Stimulated activated CD4-positive, alpha-beta T cell treated with anti-CD3 and anti-CD28 coated beads, TNF-alpha, amount 100 ng/mL, for 48 hours (primary cell): ENCODE measurements at regions not wholly inside any gene's neighbourhood (a gene's known extent, or its start where the extent isn't known, plus 50 kb on each side); places are given as distances from the start of the nearest gene placed in this dataset.
A peak's percentile ranks its signal among the peaks of the same experiment; 100 is the strongest.

Experiments used
- DNase-seq, 3 donors: peaks; one replicate each; pipeline ENCODE4 v3.0.0-alpha.2; 2020; ENCODE audit warnings: low read depth in 3 of 3

DNA sequence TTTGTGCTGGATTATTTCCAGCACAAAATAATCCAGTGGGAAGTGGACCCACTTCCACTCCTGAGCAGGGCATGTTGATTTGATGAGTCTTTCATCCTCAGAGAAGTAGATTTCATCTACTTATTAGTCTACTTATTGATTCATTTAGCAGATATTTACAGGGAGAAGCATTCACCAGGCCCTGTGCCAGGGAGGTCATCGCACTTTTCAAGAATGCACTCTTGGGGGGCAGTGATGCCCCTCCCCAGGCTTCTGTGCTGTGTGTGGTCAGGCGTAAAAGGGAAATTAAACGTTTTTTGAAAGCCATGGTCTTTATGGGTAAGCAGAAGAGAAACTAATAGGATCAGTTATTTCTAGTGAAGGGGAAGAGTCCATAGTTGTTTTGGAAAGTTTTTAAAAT is 610.7 kb upstream of the TMEM132C start:
- no peak for DNase-seq

DNA sequence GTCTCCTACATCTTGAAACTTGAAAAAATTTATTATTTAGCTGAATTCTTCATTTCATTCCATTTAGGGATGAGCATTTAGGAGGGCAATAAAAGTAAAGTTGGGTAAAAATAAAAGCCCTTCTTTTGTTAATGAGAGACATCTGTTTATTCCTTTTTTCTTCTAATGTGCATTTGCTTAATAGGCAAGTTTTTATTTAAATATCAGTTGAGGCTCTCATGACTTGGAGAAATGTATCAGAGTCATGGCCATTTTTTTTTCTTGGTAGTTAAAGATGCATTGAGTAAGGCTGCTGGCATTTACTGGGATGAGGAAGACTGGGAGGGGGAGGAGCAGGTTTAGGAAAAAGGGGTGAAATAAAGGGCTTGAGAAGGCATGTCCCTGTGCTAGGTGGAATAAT is 609.9 kb upstream of the TMEM132C start:
- DNase-seq: no peak

DNA sequence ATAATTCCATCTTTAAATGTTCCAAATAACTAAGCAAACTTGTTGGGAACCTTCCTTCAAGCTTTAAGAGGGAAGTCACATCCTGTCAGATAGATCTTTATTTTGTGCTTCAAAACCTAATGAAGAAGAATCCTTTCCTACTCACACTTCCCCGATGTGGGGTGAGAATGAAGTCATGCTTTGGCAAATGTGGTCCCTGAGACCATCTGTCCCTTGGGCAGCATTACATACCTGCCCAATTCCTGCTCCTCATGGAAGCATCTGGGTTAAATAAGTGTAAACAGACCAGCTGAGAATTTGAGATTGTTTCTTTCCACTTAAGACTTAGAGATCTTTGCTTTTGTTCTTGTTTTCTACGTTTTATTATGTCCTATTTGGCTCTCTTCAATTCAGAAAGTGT is 606.0 kb upstream of the TMEM132C start:
- no peak for DNase-seq

DNA sequence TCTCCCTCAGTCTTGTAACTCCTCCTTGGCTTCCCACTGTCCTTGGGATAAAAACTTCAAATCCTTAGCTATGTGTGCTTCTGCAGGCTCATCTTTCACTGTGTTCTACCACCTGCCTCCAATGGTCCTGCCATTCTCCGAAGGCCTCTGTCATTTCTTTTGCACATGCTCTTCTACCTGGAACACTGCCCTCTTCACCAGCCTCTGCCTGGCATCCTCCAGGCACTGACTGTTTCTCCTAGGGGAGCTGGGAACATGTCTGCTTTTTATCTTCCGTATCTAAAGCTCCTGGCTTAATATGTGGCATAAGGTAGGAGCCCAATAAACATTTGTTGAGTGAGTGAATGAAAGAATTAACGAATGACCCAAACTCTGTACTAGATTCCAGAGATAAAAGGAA is 603.3 kb upstream of the TMEM132C start:
- DNase-seq: no peak

DNA sequence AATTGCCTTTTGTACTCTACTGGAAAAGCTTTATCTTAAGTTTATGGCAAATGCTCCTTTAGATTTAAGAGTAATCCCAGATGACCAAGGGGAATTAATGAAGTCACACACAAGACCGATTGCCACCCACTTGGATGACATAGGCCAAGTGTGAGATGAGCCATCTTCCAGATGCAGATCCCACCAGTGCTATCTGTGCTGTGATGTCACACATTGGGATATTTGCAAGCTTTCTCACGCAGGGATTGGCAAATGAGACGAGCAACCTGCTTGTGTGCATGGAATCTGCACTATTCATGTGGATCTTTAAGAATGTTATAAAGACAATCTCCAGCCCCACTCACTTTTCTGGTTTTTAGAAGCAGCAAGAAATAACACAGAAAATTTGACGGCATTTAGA is 602.1 kb upstream of the TMEM132C start:
- DNase-seq: no peak

DNA sequence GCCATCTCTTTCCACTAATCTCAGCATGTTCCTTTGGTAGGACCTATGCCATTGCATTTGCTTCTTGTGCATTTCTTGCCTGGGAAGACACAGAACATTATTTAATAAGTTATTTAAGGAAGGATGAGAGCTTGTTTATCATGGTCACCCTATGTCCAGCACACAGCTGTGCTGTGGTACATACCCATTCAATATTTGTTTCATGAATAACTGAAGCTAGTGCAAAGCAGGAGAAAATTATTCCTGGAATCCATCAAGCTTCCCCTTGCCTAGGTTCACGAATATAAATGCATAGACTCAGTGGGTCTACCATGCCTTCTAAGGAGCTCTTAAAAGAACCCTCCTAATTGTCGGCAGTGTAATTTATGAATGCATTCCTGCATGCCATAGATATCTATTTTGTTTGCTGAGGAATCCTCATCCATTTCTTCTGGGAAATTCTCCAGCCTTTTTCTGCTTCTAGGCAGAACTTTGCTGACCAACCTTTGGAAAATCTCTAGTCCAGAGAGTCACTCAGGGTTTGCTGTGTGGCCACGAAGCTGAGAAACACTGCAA is 599.8 kb upstream of the TMEM132C start:
- DNase-seq: no peak

DNA sequence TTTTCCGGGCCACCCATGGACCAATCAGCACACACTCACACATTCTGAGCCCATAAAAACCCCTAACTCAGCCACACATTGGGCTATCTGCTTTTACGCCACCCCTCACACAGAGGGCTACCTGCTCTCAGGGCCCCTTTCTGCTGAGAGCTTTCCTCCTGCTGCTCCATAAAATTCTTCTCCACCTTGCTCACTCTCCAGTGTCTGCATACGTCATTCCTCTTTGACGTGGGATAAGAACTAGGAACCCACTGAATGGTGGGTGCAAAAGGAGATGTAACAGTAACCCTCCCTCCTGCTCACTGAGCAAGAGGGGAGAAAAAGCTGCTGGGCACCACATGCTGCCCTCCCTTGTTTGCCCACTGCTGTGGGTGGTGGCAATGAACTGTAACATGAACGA is 596.7 kb upstream of the TMEM132C start:
- DNase-seq: no peak

DNA sequence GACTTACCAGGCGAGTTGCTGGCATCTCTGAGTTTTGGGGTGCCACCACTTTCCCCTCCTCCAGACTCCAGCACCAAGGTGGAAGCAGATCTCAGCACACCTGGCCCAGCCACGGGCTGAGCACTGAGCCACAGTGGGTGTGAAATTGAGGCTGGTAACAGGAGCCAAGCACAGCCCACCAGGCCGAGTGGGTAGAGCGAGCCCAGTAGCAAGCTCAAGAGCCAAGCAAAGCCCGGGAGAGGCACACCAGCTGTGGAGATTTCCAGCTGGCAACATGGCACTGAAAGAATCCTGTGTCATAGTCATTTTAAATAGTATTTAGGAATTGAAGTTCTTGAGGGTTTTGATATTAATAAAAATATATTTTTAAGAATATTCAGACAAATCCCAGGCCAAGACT is 596.2 kb upstream of the TMEM132C start:
- no peak for DNase-seq

DNA sequence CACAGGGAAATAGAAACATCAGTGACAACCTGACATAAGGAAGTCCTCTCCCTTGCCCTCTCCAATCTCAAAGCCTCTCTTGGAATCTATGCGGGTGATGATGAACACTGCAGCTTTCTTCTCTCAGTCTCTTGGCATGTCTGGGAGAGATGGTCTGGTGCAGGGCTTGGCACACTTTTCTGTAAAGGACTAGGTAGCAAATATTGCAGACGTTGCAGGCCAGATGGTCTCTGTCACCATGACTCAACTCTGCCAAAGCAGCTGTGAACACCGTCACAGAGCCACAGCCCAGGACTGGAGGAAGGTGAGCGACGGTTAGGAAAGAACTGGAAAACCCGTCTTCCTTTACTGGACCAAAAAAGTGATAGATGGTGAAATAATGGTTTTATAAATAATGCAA is 591.0 kb upstream of the TMEM132C start:
- DNase-seq: no peak

DNA sequence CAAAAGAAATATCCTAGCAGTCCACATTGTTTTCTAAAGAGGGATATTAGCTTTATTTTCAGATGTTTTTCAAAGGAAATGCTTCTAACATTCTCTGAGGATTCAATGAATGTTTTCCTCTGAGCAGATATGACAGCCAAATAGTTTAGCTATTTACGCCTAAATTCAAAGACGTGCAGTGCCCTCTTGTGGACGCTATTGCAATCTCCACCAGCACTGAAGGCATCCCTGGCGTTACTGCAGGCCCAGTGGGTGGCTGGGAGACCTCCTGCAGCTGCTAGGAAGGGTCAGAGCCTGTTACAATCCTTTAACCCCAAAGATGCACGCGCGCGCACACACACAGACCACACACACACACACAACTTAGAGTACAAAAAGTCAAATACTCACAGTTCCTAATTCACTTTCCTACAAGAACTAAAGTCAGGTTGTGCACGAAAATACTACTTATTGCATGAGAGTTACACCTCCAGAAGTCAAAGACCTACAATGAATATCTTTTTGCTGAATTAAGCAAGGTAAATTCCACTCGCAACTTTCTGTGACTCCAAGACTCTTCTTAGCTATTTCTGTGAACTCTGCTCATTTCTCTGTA is 589.3 kb upstream of the TMEM132C start:
- peak; percentile 6 to 28 (median 20) for DNase-seq

DNA sequence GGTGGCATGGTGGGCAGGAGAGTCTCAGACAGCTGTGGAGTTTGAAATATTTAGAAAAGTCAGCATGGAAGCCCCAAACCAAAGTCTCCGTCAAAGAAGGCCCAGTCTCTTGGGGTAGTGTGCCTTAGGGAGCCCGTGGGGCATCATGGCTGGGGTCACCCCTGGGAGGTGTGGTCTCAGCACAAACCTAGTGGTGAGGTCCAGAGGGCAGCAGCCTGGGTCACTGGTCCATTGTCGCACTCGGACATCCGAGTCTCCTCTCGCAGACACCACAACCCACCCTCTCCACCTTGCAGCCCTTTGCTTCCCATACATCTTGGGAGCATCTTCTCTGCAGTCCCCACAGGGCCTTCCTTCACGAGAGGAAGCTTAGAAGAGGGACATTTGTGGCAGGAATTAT is 588.0 kb upstream of the TMEM132C start:
- no peak for DNase-seq

DNA sequence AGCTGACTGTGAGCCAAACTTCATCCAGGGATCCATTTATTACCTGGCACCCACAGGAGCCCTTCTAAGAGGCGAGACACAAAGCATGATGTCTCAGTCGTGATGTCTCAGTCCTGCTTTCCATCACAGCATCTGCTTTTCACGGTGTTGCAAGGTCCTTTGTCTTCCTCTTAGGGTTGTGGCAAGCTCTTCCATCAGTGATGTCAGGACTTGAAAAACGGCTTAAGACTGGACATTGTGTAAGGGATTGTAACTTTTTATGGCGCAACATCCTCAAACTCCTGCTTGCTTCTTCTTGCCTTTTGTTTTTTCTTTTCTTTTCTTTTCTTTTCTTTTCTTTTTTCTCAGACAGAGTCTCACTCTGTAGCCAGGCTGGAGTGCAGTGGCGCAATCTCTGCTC is 586.5 kb upstream of the TMEM132C start:
- no peak for DNase-seq

DNA sequence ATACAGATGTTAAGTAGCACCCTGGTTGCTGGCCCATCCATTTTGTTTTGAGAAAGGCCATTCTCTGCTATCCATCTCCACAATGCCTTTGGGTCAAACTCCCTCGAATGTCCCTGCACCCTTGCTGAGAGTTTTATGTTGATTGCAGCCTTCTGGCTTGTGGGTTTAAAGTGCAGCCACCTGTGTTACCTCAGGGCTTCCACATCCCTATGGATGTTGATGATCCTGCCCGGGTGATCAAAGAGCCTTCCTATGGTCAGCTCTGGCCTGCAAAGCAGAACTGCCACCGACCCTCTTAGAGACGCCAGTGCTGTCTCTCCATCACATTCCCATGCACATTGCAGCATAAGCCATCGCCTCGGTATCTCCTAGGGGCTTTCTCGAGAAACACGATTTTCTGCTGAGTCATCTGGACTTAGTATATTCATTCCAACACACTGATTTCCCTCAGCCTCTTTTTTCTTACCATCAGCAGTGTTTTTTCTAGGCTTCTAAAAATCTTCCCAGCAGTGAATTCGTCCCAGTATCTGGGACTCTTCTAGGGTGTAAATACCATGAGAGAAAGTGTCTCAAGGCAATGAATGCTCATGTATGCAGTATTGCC is 585.7 kb upstream of the TMEM132C start:
- DNase-seq: no peak

DNA sequence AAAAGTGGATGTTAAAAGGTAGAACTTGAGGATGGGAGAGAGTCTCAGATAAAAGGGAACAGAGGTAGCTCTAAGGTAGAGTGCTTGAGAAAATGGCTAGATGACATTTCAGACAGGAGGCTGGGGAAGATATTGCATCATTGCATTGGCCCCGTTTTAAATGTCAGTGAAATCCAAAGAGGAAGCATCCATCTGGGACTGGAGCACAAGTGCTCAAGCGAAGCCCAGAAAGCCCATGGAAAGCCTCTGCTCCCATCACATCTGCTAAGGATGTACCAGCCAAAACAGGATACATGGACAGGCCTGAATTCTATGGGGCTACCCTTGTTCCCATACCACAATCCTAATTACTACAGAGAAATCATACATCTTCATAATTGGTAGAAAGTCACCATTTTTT is 581.5 kb upstream of the TMEM132C start:
- DNase-seq: no peak

DNA sequence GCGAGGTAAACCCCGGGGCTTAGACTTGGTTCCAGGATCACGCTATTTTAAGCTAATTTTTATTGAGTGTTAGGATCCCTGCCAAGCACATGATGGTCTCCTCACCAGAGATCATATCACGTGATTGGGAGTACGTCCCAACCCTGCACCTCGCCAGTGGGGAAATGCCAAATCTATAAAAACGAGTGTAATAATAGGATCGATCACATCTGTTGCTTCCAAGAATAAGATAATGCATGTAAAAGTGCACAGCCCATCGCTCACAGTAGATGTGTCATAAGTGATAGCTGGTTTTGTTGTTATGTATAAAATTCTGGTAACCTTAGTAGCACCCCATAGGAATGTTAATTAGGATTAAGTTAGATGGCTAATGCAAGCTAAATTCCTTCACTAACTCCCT is 581.0 kb upstream of the TMEM132C start:
- no peak for DNase-seq

DNA sequence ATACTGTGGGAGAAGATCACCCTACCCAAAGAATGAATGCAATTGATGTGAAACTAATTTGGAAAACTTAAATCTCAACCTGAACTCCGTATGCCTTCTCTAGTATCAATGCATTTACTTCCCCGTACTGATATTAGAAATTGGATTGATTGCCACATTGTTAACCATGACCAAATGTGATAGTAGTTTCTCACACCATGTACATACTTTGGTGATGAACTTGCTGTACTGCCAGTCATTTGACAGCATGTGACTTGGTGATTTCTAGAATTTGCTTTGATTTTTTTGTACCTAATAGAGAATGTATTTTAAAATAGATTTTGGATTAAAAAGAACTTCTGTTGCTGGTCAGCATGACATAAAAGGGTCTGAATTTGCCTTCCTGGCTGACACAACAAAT is 579.8 kb upstream of the TMEM132C start:
- no peak for DNase-seq

DNA sequence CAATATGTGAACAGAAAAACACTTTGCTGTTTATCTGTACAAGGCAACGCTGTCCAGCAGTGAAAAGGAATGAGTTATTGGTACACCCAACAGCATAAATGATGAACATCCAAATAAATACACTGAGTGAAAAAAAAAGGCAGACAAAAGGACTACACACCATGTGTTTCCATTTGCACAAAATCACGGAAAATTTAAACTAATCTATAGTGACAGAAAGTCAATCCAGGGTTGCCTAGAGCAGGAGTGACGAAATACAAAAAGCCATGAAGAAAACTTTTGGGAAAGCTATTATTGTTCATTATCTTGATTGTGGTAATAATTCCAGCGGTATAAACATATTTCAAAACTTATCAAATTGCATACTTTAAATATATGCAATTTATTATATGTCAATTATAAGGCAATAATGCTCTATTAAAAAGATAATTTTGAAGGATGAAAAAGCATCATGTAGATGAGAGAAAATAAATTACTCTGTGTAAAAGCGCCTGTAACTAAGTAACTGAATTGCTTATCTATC is 578.0 kb upstream of the TMEM132C start:
- DNase-seq: no peak

DNA sequence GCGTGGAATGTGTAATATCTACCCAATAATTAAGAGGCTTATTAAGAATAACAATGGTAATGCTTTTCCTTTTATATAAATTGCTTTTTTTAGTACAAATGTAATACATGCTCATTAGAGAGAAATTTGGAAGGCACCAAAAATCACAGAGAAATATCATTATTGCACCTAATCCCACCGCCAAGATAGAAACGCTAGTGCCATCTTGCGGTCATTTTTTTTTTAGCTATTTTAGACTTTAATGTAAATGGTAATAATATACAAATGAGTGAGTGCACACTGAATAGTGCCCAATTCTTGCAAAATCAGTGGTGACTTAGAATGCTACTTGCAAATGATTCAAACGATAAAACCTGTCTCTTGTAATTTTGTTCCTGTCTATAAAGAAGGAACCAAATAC is 576.8 kb upstream of the TMEM132C start:
- no peak for DNase-seq

DNA sequence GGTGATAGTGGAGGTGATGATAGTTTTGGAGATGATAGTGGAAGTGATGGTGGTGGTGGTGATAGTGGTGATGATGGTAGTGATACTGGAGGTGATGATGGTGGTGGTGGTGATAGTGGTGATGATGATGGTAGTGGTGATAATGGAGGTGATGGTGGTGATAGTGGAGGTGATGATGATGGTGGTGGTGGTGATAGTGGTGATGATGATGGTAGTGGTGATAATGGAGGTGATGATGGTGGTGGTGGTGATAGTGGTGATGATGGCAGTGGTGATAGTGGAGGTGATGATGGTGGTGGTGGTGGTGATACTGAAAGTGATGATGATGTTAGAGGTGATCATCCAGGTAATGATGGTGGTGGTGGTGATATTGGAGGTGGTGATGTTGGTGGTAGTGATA is 570.0 kb upstream of the TMEM132C start:
- no peak for DNase-seq

DNA sequence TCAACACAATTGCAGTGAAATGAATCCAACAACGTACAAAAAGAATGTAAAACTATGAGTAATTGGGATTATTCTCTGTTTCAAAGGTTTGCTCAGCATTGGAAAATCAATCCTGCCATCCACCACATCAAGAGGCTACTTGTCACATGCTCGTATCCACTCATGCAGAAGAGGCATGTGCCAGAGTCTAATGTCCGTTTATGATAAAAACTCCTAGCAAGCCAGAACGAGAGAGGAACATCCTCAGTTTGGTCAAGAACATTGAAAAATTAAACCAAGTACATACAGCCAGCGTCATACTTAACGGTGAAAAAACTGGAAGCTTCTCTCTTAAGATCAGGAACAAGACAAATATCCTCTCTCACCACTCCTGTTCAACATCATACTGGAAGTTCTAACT is 563.9 kb upstream of the TMEM132C start:
- DNase-seq: no peak

DNA sequence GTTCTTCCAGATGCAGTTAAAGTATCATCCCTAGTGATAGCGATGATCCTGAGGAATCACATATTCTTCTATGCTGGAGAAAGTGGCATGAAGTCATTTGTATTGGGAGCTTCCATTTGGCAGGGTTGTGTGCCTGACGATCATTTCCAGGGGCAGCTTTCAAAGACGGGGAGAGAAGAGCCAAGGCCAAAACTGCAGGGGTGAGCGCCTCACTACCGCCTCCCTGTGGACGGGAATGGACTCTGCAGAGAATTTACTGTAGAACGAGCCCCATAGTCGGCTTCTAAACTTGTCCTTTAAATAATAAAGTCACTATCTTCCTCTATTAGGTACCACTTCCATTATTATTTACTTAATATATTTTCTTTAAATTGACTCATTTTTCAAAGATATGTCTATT is 555.9 kb upstream of the TMEM132C start:
- no peak for DNase-seq

DNA sequence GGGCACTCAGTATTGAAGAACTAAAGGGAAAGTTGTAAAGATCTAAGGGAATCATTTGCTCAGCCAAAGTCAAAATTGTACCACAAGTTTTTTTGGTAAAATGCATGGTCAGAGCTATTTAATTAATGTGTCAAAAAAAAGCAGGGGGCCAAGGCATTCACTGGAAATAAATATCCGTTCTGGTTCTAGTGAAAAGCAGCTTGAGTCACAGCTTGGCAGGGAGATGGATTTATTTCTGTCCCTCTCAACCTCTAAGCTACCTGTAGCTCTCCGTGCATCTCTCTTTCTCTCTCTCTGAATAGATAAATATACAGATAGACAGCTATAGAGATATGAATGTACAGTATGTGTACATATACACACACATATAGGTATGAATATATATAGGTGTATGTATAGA is 554.4 kb upstream of the TMEM132C start:
- no peak for DNase-seq

DNA sequence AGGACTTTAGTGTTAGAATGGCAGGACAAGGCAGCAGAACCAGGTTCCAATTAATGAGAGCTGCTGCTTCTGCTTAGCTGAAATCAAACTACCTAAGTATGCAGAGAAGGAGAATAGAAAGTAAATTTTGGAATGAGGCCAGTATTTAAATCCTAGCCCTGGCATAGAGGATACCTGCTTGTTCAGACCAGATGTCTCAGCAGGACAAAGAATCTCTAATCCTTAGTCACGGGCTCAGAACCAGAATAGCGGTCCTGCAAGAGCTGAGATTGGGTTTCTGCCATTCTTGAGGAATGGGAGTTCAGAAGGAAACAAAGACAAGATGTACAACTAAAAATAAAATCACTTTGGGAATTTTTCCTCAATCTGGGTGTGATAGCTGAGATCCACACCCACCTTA is 550.8 kb upstream of the TMEM132C start:
- DNase-seq: no peak

DNA sequence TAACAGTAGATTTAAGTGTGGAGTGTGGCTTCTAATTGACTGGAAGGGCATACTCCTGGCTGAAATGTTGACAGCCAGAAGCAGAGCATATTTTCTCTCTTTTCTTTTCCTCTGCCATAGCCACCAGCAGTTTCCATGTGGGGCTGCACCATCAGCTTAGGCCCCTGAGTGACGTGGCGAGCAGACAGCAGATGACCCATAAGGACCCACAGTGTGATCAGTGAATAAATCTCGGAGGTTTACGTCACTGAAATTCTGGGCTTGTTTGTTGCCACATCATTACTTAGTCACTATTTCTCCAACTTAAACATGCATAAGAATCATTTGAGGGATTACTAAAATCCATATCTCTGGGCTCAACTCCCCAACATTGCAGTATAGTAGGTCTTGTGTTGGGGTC is 549.7 kb upstream of the TMEM132C start:
- no peak for DNase-seq
